HG03575 (cell line): ENCODE measurements at regions not wholly inside any gene's neighbourhood (a gene's known extent, or its start where the extent isn't known, plus 50 kb on each side); places are given as distances from the start of the nearest gene placed in this dataset.

Experiments
- ATAC-seq: cut with Tn5 transposase; IDR thresholded peaks from one replicate; pipeline ENCODE4 v1.9.1; 2021; ENCODE audit not compliant: unreplicated experiment, insufficient number of reproducible peaks, low FRiP score; ENCODE audit errors: extremely low read depth

DNA sequence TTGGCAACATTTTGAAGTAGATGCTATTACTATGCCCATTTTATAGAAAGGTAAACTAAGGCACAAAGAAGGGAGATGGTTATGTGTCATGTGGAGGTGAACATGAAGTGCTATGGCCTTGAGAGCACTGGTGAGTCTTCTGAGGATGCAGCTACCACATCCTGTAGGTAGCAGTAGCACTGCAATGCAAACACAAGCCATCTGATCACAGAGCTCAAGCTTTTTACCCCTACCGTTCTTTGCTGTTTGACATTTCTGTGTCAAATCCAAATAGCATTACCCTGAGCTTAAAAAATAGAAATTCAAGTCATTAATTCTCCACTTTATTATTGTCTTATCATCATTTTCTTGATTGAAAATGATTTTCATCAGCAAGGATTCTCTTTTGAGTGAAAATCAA, 382.9 kb downstream of the KCTD12 start:
- no peak for ATAC-seq

DNA sequence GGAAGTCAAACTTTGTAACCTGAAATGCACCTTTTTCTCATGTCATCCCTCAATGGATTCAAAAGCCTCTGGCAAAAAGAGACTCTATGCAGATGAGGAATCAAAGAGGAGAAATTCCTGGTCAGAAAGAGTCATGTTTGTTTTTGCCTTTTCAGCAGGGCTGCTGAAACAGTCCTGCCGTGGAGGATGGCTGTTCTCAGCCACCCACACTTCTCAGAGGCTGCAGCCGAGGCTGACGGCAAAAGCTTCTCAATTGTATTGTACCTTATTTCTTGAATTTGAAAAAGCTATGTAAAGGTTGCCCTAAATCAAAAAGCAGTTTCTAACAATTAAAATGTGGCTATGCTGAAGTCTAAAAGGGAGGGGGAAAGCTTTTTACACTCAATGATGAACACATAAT, 385.3 kb downstream of the KCTD12 start:
- no peak for ATAC-seq

- no peak for ATAC-seq
These were observed 386.3 kb downstream of the KCTD12 start for GRCh38 chr13:76499891-76500290.

GRCh38 chr13:76489274-76489673, 396.9 kb downstream of the KCTD12 start:
- no peak for ATAC-seq

GRCh38 chr13:76481738-76482137, 404.5 kb downstream of the KCTD12 start:
- ATAC-seq: no peak

GRCh38 chr13:76474966-76475365, 411.2 kb downstream of the KCTD12 start:
- no peak for ATAC-seq

- ATAC-seq: no peak
These were observed 411.8 kb downstream of the KCTD12 start for GRCh38 chr13:76474356-76474755.

DNA sequence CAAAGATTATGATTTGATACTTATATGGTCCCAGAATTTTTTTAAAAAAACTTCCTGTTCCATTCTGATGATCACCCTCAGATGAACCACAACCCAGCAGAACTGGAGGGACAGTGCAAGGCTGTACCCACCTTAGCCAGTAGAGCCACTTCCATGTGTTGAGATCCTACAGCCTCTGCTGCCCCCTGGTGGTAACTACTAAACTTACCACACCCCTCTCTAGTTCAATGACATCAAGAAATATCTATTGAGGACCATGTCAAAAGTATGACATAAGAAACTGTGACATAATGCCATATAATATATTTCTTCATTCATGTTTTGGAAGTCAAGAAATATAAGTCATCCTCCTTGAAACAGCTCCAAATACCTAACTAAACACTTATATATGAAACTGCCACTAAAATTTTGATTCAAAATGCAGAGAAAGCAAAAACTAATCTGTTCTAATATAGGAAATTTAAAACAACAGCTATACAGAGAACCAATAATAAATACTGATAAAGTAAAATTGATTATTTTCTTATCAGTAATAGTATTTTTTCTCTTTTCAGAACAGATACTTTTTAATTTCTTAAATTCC, 412.6 kb downstream of the KCTD12 start:
- ATAC-seq: peak; percentile 90

GRCh38 chr13:76472916-76473315, 413.3 kb downstream of the KCTD12 start:
- no peak for ATAC-seq

- no peak for ATAC-seq
These were observed 414.7 kb downstream of the KCTD12 start for GRCh38 chr13:76471486-76471885.

DNA sequence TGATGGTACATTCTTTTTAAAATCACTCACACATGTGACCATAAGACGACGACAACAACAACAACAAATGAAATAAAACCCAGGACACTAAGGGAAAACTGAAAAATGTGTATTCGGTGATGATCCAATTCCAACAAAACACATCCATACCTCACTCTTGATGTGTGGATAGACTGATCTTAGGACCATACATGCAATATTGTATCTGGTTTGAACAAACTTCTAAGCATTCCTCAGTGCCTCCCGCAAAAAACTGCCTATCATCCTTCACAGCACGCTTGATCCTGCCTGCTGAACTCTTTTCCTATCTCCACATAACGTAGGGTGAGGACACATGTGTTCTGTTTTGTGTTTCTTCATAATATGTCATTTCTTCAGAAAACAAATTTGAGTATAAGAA, 415.2 kb downstream of the KCTD12 start:
- ATAC-seq: no peak

DNA sequence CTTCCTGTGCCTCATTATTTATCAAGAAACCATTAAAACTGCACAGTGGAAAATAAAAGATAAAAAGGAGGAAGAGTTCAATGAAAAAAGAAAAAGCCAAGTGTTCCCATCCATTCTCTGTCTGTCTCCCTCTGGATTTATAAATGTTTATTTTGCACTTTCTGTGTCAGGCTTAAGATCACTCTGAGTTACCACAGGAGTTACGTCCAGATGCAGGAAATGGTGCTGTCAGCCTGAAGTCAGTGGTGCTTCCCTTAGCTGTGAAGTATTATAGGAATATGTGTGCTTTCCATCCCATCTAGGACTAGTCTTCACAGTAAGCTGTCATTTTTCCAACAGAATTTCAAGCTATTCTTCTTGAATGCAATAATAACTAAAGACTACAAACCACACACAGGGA, 420.2 kb downstream of the KCTD12 start:
- no peak for ATAC-seq

GRCh38 chr13:76463314-76463713, 422.9 kb downstream of the KCTD12 start:
- no peak for ATAC-seq

GRCh38 chr13:76461999-76462398, 424.2 kb downstream of the KCTD12 start:
- no peak for ATAC-seq

DNA sequence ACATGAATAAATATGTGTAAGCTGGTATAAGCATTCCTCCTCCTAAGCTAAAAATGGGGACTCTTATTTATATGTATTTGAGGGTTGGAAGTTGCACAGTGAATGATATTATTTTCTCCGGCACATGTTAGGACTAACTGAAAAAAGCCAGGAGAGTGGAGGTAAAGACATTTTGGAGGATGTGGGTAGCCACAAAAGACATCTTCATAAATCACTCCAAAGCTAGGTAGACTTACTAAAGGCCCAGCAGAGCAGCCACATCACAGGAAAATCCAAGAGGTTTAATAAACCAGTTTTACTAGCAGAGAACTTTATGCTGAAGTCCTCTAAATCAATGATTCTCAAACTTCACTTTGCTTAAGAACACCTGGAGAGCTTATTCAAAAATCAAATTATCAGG, 424.7 kb downstream of the KCTD12 start:
- no peak for ATAC-seq

- ATAC-seq: no peak
These were observed 426.3 kb downstream of the KCTD12 start for GRCh38 chr13:76459863-76460262.

- ATAC-seq: no peak
These were observed 430.2 kb downstream of the KCTD12 start for GRCh38 chr13:76455960-76456359.

- no peak for ATAC-seq
These were observed 431.2 kb downstream of the KCTD12 start for GRCh38 chr13:76454991-76455390.

DNA sequence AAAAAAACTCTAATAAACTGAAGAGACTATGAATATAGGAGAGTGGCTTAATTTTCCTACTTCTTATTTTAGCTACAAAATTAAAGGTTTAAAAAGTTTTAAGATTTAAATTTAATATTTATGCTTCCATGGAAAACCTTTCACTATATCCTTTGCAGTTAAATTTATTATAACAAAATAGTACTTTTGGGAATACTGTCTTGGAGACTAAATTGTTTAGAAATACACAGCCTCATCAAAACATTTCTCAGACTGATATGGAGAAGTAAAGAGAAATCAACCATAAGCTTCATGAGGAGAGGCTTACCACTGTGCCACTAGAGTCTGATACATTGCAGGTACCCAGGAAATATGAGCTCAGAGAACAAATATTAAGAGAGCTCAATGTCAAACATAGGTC, 436.5 kb downstream of the KCTD12 start:
- ATAC-seq: no peak

- no peak for ATAC-seq
These were observed 440.0 kb downstream of the KCTD12 start for GRCh38 chr13:76446191-76446590.

DNA sequence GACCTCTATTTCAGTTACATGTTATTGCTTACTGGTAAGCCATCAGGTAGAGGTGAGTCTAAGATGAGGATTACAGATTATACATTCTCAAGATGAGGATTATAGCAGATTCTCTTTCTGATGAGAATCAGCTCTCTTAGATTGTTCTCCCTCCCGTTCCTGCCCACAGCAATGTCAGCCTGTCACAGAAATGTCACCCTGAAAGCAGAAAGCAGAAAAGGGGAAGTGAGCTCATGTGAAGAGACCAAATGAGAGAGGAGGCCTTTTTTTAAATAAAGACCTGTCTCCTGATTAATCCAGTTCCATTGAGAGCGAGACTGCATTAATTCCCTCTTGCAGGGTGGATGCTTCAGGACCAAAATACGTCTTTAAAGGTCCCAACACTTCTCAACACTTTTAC, 445.6 kb downstream of the KCTD12 start:
- peak; percentile 96 for ATAC-seq
